Activated T-cell treated with anti-CD3 and anti-CD28 coated beads for 4 hours (primary cell): ENCODE measurements at regions not wholly inside any gene's neighbourhood (a gene's known extent, or its start where the extent isn't known, plus 50 kb on each side); places are given as distances from the start of the nearest gene placed in this dataset.

ENCODE experiments used
- DNase-seq: peaks from one replicate; pipeline ENCODE4 v3.0.0-alpha.2; 2020

DNA sequence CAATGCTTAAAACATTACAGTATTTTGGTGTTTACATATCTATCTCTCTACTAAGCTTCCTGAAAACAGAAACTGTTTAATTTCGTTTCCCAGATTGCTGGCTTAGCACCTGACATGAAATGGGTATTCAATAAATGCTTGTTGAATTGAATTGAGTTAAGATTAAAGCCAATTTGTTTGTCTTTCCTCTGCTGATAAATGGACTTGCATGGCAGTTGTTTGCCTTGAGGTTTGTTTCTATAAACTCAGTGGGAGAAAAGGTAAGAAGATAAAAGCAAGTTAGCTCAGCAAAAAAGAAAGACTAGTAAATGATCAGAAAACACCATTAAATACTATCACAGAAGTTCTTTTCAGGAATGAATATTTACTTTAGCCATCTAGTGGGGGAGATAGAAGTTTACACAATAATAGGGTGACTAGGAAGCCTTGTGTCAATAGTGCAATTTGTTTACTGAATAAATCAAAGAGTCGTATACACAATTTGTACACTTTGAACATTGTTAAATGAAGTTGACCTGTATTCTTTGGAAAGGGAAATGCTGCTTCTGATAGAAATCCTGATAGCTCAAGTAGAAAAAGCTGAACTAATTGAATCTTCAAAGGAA, 754.5 kb upstream of the FAM98A start:
- no peak for DNase-seq

GRCh38 chr2:34349527-34349926, 750.4 kb upstream of the FAM98A start:
- DNase-seq: no peak

DNA sequence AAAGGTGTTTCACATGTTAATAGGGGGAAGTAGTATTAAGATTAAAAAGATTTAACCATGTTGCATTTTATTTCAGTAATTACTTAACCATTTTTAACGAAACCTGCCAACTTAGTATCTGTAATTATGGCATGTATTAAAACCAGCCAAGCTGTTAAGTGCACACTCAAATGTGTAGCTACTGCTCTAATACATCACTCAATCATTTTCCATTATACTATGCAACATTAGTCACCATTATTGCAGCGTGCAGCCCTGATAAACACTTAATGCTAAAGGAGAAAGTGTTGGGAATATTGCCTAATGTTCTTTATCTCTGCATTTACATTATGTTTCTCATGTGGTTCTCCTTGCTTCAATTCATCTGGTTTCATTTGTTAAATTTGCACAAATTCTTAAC, 745.9 kb upstream of the FAM98A start:
- DNase-seq: no peak

DNA sequence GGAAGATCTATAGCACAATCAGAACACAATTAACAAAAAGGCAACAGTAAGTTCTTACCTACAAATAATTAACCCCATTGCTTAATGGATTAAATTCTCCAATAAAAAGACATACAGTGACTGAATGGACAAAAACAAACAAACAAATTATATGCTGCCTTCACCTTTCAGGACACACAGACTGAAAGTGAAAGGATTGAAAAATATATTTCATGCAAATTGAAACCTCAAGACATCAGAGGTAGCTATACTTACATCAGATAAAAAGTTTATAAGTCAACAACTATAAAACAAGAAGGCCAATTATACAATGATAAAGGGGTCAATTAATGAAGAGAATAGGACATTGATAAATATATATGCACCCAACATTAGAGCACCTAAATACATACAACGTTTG, 741.2 kb upstream of the FAM98A start:
- no peak for DNase-seq

GRCh38 chr2:34337735-34338134, 738.6 kb upstream of the FAM98A start:
- DNase-seq: no peak

GRCh38 chr2:34332813-34333212, 733.7 kb upstream of the FAM98A start:
- DNase-seq: no peak

- no peak for DNase-seq
These were observed 721.0 kb upstream of the FAM98A start for GRCh38 chr2:34320056-34320455.

DNA sequence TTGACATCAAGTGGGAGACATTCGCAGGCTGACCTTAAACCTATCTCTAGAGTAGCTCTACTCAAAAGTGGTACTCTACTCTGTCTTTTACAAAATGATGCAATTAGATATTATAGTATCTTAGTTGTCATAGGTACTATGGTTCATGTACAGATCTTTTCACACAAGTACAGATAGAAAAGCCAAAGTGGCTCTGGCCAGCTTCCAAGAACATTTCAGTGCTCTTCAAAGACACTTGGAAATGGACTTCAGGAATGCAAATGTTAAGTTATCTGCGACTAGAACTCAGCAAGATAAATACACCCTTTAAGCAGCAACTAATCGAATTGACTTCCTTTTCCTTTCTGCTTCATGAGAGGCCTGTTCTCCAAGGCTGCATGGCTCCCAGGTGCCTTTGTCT, 718.7 kb upstream of the FAM98A start:
- DNase-seq: no peak

- DNase-seq: no peak
These were observed 717.7 kb upstream of the FAM98A start for GRCh38 chr2:34316788-34317187.

DNA sequence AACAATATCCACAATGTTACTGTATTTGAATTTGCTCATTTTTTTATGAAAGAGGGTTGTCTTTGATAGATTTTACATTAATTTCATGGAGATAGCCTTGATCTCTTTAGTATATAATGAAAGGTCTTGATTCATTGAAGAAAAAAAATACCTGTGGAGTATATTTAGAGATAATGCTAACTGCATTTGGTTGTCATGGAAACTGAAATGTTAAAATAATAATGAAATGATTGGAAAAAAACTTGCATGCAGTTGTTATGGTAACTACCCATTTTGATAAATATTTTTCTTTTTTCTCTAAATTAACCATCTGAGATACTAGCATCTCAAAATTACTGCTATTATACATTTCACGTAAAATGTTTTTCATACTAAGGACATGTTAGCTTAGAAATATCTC, 712.7 kb upstream of the FAM98A start:
- no peak for DNase-seq

- DNase-seq: no peak
These were observed 709.0 kb upstream of the FAM98A start for GRCh38 chr2:34308140-34308539.

DNA sequence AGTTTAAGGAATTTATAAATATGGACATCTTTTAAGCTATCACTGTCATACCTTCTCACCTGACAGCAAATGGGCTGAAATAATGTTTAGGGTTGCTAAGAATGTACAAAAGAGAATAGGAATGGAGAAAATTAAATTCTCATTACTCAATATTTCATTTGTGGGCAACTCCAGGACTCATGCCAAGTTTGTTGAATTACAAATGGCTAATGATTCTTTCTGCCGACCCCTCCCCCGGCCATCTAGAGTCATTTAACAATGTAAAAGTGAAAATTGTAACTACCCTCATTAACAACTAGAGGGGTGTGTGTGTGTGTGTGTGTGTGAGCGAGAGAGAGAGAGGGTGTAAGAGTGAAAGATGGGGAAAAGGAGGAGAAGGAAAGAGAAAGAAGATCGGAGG, 708.5 kb upstream of the FAM98A start:
- no peak for DNase-seq

DNA sequence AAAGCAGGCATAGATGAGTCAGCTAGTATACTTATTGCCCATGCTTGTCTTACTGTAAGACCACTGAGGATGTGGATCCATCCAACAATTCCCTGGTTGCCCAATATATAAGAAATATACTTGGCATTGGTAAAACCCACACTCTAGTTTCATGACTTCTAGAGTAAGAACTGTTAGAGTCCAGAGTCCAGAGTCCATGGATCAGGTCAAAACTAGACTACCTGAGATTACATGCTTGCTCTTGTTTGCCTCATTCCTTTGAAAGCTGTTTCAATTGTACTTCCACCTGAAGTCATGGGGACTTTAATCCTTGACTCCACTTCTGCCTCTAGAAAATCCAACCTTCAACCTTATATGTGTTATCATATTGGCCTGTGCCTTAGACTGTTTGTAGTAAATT, 707.6 kb upstream of the FAM98A start:
- no peak for DNase-seq

DNA sequence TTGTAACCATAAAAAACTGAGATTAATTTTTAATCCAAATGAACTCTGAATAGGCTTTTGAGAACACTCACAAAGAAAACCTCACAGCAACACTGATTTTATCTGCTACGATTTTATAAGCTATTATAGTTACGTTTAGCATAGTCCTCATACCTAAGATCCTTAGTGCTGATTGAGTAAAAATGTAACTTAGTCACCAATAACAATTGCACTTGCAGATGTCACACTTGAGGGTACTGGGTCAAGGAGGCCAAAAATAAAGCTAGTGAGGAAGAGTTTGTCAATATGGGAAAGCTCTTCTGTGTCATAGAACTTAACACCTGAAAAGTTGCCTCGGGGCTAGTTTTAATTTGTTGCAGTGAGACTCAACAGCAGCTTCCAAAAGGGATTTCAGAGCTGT, 706.5 kb upstream of the FAM98A start:
- no peak for DNase-seq

DNA sequence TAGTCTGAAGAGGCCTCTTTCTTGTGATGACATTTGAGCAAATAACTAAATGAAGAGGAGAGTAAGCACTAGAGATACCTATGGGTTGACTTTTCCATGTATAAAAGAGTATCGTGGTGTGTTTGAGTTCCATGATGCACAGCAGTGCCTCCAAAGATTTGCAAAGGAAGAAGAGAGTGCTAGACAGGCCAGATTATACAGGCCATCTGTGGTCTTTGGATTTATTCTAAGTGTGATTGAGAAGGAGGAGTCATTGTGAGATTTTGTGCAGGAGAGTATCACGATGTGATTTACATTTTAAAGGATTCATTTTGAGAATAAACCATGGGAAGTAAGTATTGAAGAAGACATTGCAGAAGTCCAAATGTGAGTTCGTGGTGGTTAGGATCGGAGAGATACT, 695.9 kb upstream of the FAM98A start:
- DNase-seq: no peak

DNA sequence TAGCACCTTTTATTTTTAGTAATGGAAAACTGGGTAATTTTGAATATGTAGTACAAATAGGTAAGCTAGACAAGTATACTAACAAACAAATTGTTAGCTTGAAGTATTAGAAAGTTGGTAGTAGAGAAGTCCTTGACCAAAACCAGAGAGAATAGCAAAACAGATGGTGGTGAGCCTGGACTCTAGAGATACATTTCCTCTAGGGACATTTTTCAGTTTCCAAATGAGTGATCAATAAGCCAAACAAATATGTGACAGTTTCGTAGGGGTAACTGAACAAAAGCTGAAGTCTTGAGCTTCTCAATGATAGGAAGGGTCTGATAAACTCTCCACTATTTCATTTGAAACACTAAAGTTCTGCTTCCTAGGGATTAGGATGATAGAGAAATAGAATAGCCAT, 692.0 kb upstream of the FAM98A start:
- DNase-seq: no peak

DNA sequence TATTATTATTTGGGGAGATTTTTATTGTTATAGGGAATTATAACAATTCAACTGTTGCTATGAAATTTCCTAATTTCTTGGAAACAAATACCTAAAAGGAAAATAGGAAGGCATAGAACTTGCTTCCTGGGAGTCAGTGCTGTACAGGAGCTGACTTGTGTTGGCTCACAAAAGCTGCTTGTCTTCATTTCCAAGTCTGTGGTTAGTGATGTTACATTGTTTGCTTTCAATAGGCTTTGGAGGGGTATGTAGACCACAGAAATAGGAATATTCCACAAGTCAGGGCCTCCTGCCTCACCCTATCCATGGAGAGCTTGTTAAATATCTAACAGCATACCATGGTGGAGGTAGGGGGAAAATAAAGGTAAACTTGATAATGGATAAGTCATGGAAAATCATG, 688.9 kb upstream of the FAM98A start:
- no peak for DNase-seq

DNA sequence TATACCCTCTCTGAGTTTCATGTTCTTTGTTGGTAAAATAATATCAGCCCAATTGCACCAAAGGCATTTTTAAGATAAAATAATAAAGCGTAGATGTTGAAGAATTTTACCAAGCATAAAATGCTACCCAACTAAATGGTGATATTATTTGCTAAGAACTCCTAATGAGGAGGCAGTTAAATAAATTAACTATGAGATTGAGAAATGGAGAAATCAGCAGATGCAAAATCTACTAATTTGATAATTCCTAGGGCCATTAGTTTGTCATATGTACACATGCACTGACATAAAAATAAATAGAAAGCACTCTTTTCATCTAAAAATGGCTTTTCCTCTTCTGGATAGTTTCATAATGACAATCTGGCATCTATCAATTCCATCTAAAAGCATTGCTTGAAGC, 681.5 kb upstream of the FAM98A start:
- no peak for DNase-seq

- no peak for DNase-seq
These were observed 668.0 kb upstream of the FAM98A start for GRCh38 chr2:34266908-34267697.

DNA sequence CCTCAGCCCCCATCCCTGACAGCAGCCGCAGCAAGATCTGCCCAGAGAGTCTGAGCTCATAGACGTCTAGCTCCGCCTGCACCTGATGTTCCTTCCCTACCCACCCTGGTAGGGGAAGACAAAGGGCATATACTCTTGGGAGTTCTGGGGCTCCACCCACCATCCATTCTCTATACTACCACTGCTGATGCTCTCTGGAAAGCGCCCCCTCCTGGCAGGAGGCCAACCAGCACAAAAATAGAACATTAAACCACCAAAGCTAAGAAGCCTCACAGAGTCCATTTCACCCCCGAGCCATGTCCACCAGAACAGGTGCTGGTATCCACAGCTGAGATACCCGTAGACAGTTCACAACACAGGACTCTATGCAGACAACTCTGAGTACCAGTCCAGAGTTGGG, 662.6 kb upstream of the FAM98A start:
- no peak for DNase-seq

DNA sequence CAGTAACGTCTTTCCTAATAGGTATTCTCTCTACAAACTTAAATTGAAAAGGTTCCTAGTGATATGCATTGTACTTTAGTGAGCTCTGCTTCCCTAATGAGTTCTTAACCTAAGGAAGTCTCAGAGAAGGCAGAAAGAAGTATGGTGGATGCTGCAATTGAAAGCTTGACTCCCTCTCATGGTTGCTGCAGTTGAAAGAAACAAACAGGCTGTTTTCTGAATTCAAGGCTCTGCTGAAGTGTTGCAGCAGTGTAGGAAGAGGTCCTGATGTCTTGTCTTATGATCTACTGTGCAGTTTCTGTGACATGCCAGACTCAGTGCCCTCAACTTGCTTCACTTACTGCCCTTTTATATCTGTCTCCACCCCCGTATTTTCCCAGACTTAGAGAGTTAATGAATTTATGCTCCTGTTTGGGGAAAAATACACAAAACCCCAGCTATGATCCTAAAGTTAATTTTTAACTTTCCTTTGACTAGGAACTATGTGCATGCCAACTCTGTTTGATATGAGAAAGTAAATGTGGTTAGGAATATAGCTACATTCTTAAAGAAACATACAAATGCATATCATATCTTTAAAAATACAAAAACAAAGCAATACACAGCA, 655.3 kb upstream of the FAM98A start:
- no peak for DNase-seq

GRCh38 chr2:34252111-34252510, 653.0 kb upstream of the FAM98A start:
- no peak for DNase-seq

DNA sequence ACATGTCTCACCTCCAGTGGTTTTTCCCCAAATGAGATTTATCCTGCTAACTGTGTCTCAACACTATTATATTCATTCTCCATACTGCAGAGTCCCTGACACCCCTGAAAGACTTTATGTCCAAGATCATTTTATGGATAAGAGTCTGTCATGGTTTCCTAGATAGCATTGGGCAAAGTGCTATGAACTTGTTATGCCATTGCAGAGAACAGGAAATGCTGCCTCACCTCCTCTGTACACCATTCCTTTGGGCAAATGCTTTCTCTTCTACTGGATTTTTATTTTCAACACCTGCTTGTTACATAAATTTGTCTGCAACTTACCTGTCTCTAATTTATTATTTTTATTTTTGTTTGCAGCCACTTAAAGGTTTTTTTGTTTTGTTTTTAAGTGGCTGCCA, 652.5 kb upstream of the FAM98A start:
- no peak for DNase-seq

- no peak for DNase-seq
These were observed 645.1 kb upstream of the FAM98A start for GRCh38 chr2:34244195-34244594.

DNA sequence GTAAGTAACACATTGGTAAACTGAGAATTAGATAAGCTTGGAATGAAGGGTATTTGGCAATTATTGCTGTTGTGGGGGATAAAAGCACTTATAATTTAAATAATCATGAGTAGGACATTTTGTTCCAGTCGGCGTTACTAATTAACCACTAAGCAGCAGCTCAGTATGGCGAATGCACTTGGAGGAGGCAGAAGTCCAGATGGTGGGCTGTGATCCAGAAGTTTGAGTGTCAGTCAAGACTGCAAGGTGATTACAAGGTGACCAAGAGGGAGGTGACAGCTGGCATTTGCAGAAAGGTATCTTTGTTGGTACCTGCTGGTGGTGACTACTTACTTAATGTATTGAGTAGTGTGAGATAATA, 643.6 kb upstream of the FAM98A start:
- DNase-seq: no peak
